OCI-LY1 (cell line): ENCODE measurements at regions not wholly inside any gene's neighbourhood (a gene's known extent, or its start where the extent isn't known, plus 50 kb on each side); places are given as distances from the start of the nearest gene placed in this dataset.

Experiments
- H2AFZ ChIP-seq: fragments of 200-600 bp; sonication (generic), shearing (Covaris generic); 2 replicates; pipeline ENCODE4 v1.6.0; 2014; ENCODE audit warnings: antibody characterized with exemption, mild to moderate bottlenecking, low read length
- H3F3A ChIP-seq: fragments of 200-600 bp; sonication (generic), shearing (Covaris generic); 2 replicates; pipeline ENCODE4 v1.6.0; 2014; ENCODE audit warnings: mild to moderate bottlenecking, antibody characterized with exemption, low read length, moderate library complexity; ENCODE audit not compliant: insufficient read depth
- H3K27ac ChIP-seq: fragments of 200-600 bp; sonication (generic); 2 replicates; pipeline ENCODE4 v1.5.1; 2014; ENCODE audit warnings: low read length, mixed run types, mild to moderate bottlenecking, low read depth; ENCODE audit not compliant: poor library complexity, severe bottlenecking
- H3K27me3 ChIP-seq: fragments of 200-600 bp; sonication (generic); 2 replicates; pipeline ENCODE4 v1.6.0; 2014; ENCODE audit warnings: antibody characterized with exemption, mild to moderate bottlenecking, low read length, moderate library complexity; ENCODE audit not compliant: insufficient read depth
- H3K36me3 ChIP-seq: fragments of 200-600 bp; sonication (generic); 2 replicates; pipeline ENCODE4 v1.6.1; 2014; ENCODE audit warnings: mild to moderate bottlenecking, antibody characterized with exemption, low read length, moderate library complexity, mixed read lengths; ENCODE audit not compliant: insufficient read depth
- H3K4me1 ChIP-seq: fragments of 200-600 bp; sonication (generic); 2 replicates; pipeline ENCODE4 v1.5.1; 2014; ENCODE audit warnings: mild to moderate bottlenecking, low read length, moderate library complexity; ENCODE audit not compliant: insufficient read depth, severe bottlenecking
- H3K4me2 ChIP-seq: fragments of 200-600 bp; sonication (generic), shearing (Covaris generic); 2 replicates; pipeline ENCODE4 v1.6.1; 2014; ENCODE audit warnings: low read length
- H3K4me3 ChIP-seq: fragments of 200-600 bp; sonication (generic); 2 replicates; pipeline ENCODE4 v1.5.1; 2014; ENCODE audit warnings: low read length, low read depth, mild to moderate bottlenecking, mixed read lengths; ENCODE audit not compliant: poor library complexity, severe bottlenecking
- H3K79me2 ChIP-seq: fragments of 200-600 bp; shearing (Covaris generic); 2 replicates; pipeline ENCODE4 v1.6.1; 2016; ENCODE audit warnings: mixed run types, low read length, mixed read lengths; ENCODE audit not compliant: insufficient read depth
- H3K9ac ChIP-seq: fragments of 200-600 bp; sonication (generic), shearing (Covaris generic); 2 replicates; pipeline ENCODE4 v1.6.1; 2014; ENCODE audit warnings: mild to moderate bottlenecking, low read length, mixed read lengths
- H3K9me2 ChIP-seq: fragments of 200-600 bp; sonication (generic), shearing (Covaris generic); 2 replicates; pipeline ENCODE4 v1.6.1; 2014; ENCODE audit warnings: low read depth, mild to moderate bottlenecking, low read length, mixed read lengths
- H3K9me3 ChIP-seq: fragments of 200-600 bp; shearing (Covaris generic); 2 replicates; pipeline ENCODE4 v1.6.1; 2014; ENCODE audit warnings: low read length, mixed read lengths
- H4K20me1 ChIP-seq: fragments of 200-600 bp; sonication (generic), shearing (Covaris generic); 2 replicates; pipeline ENCODE4 v1.6.0; 2016; ENCODE audit warnings: mild to moderate bottlenecking, low read length; ENCODE audit not compliant: insufficient read depth
- CTCF ChIP-seq: fragments of 200-600 bp; sonication (generic), shearing (Covaris generic); IDR thresholded peaks from 2 replicates; pipeline ENCODE4 v1.5.1; 2017; ENCODE audit warnings: mild to moderate bottlenecking, antibody characterized with exemption, low read length, moderate library complexity, mixed read lengths
- EZH2 ChIP-seq: fragments of 200-600 bp; sonication (generic), shearing (Covaris generic); IDR thresholded peaks from 2 replicates; pipeline ENCODE4 v1.8.0; 2017; ENCODE audit warnings: borderline replicate concordance, mixed run types, mild to moderate bottlenecking, antibody characterized with exemption, low read length, moderate library complexity, mixed read lengths

- Histone ChIP-seq H3K36me3 (no peaks in the 10 kb centered on the region), H3K9ac (no peak overlapping the region), H3F3A (no peaks in the 10 kb centered on the region), H3K4me3 (no peak overlapping the region), H3K9me2 (no peaks in the 10 kb centered on the region), H3K9me3 (no peaks in the 10 kb centered on the region), H2AFZ (no peak overlapping the region), H3K27ac (no peak overlapping the region), H4K20me1 (no peaks in the 10 kb centered on the region), H3K27me3 (no peaks in the 10 kb centered on the region), H3K79me2 (no peaks in the 10 kb centered on the region), H3K4me1 (no peaks in the 10 kb centered on the region), H3K4me2 (no peak overlapping the region)
- no peak for TF ChIP-seq CTCF
- TF ChIP-seq EZH2: no peak
Measured at GRCh38 chr11:112533682-112534081, 273.0 kb upstream of the PLET1 start.

GRCh38 chr11:112534208-112534607 lies 273.5 kb upstream of the PLET1 start:
- Histone ChIP-seq H3K36me3 (no peaks in the 10 kb centered on the region), H4K20me1 (no peaks in the 10 kb centered on the region), H2AFZ (no peak overlapping the region), H3K79me2 (no peaks in the 10 kb centered on the region), H3K4me1 (no peaks in the 10 kb centered on the region), H3K27me3 (no peaks in the 10 kb centered on the region), H3F3A (no peaks in the 10 kb centered on the region), H3K4me2 (no peak overlapping the region), H3K4me3 (no peak overlapping the region), H3K27ac (no peak overlapping the region), H3K9me3 (no peaks in the 10 kb centered on the region), H3K9me2 (no peaks in the 10 kb centered on the region), H3K9ac (no peak overlapping the region)
- no peak for TF ChIP-seq CTCF
- TF ChIP-seq EZH2: no peak

- TF ChIP-seq EZH2: no peak
- no peak for TF ChIP-seq CTCF
- no peaks in the 10 kb centered on the region for H3K36me3 ChIP-seq
- H3K9ac ChIP-seq: no peak overlapping the region
- H4K20me1 ChIP-seq: no peaks in the 10 kb centered on the region
- H3K4me3 ChIP-seq: no peak overlapping the region
- no peak overlapping the region for H2AFZ ChIP-seq
- no peaks in the 10 kb centered on the region for H3K27me3 ChIP-seq
- H3K9me3 ChIP-seq: no peaks in the 10 kb centered on the region
- H3K9me2 ChIP-seq: no peaks in the 10 kb centered on the region
- H3K4me2 ChIP-seq: no peak overlapping the region
- no peak overlapping the region for H3K27ac ChIP-seq
- no peaks in the 10 kb centered on the region for H3F3A ChIP-seq
- H3K4me1 ChIP-seq: no peaks in the 10 kb centered on the region
- no peaks in the 10 kb centered on the region for H3K79me2 ChIP-seq
Measured at GRCh38 chr11:112537026-112537425, 276.4 kb upstream of the PLET1 start.
